NCI-H1436 (cell line): ENCODE measurements at regions not wholly inside any gene's neighbourhood (a gene's known extent, or its start where the extent isn't known, plus 50 kb on each side); places are given as distances from the start of the nearest gene placed in this dataset.
"Not testable (repeated sequence)": the region's sequence is repeated elsewhere in the genome, so short reads cannot be mapped to it uniquely, and the experiment has no call there.

ENCODE experiments used
- DNase-seq: peaks from one replicate; lab custom pipeline; 2025; lab: John Stamatoyannopoulos, UW

GRCh38 chr18:43720041-43720440 lies 442.8 kb upstream of the SYT4 start:
- DNase-seq, result no peak

- no peak for DNase-seq
These were observed 458.3 kb upstream of the SYT4 start for GRCh38 chr18:43735570-43735969.

DNA sequence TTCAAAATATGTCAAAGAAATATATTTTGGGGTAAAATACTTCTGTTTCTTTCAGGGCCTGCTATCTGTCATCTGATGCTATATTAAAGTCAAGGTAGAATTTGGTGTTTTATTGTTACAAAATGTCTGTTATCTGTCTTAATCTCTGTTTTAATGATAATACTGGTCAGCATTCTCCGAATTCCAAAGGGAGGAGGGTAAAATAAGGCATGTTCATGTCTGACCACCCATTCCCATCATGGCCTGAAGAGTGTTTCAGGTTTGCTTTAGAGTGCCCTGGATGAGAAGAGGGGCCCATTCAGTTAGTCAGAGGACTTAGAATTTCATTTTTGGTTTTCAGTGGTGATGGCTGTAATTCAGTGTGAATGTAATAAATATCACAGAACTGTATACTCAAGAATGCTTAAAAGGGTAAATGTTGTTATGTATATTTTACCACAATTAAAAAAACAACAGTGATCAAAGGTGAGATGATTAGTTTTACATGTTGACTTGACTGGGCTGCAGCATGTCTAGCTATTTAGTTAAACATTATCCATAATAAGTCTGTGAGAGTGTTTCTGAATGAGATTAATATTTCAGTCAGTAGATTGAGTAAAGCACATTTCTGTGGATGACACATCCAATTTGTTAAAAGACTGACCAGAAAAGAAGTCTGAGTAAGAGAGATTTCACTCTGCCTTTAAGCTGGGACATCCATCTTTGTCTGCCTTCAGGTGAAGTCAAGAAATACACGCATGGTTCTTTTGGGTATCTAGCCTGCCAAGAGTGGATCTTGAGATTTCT lies 467.9 kb upstream of the SYT4 start:
- no peak for DNase-seq

GRCh38 chr18:43751203-43751602 lies 473.9 kb upstream of the SYT4 start:
- DNase-seq, result no peak

GRCh38 chr18:43751835-43752234 lies 474.5 kb upstream of the SYT4 start:
- DNase-seq, result no peak

GRCh38 chr18:43757273-43757672 lies 480.0 kb upstream of the SYT4 start:
- DNase-seq, result no peak

DNA sequence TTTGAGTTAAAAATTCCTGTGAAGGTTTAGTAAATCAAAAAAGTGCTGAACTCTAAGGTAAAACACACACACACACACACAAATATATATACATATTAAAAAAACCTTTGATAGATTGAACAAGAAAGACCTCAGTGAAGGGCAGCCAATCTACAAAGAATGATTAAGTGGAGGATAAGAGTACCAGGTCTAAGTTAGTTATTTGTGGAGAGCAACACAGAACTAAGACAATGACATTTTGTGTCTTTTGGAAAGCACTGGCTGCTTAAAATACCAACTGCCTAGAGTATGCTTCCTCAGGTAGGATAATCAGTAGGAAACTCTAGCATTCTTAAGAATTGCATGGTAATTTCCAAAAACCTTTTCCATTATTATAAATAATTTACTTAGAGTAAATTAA lies 481.4 kb upstream of the SYT4 start:
- DNase-seq, result no peak

- DNase-seq, result no peak
These were observed 482.7 kb upstream of the SYT4 start for GRCh38 chr18:43760010-43760409.

DNA sequence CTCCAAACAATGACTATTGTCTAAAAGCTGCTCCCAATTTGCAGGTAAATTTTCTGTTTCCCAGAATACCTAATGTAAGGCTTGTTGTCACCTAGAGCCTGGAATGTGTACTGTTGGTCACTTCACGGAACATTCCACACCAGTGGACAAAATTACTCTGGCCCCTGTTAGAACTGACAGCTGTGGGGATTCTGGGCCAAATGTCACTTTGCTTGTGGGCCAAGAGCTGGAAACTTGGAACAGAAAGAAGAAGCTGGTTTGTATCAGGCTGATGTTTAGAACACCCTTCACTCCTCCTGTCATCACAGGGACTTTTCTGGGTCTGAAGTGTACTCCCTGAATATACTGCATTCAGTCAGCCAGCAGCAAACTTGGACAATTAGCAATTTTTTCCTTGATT lies 495.6 kb upstream of the SYT4 start:
- DNase-seq, result no peak

DNA sequence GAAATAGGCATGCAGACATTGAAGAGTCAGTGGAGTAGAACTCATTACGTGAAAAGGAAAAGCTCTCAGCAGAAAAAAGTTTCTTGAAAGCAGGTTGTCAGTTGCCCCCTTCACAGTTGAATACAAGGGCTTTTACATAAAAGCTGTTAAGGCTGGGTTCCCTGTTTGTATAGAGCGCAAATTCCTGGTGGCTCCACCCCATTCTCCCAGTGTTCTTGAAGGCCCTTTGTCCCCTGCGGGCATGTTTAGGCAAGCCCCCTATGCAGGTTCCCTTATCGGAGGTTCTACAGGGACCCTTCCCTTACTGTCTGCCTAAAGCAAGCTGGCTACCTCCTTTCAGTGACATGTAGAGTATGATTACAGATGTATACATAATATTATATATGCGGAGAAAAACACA lies 497.2 kb upstream of the SYT4 start:
- DNase-seq, result no peak

- DNase-seq, result no peak
These were observed 498.3 kb upstream of the SYT4 start for GRCh38 chr18:43775591-43775990.

DNA sequence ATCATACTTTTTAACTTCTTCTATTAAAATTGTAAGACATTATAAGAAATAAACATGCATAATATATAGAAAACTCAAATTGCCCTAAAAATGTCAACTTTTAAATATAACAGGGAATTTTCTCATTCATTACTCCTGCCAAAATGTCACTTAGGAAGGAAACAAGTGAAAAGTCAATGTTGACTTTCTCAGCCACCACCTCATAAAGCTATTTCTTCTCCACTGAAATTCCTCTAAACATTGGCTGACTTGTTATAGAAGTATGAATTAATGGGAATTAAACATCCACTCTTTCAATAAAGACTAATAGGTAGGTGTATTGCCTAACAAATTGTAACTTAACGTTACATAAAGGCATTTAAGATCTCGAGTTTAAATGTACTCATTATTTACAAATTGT lies 499.7 kb upstream of the SYT4 start:
- no peak for DNase-seq

DNA sequence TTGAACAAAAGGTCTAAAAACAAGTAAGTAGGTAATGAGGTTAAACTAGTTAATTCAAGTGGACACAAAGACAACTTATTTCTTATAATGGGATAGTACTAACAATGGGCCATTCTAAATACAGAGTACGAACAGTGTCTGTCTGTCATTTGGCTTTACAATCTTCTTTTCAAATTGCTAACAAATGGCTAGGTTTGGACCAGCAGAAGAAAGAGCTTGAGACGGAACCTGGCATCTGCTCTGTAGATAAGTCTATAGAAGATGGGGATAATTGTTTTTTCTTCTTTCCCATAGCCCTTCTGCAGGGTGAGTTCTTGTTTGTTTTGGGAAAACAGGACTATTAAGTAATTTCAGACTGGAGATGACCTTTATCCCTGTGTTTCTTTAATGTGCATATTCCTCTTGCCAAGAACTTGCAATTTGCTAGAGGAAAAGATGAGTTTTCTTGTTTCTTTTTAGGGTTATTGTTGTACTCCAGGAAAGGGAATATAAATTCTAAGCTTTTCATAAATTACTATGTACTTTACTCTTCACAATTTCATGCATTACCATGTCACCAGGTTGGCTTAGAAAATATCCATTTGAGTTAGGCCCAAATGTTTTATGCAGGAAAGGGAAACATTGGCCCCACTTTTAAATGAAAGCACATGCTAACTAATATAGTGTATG lies 500.5 kb upstream of the SYT4 start:
- no peak for DNase-seq

- DNase-seq, result no peak
These were observed 503.6 kb upstream of the SYT4 start for GRCh38 chr18:43780782-43781340.

DNA sequence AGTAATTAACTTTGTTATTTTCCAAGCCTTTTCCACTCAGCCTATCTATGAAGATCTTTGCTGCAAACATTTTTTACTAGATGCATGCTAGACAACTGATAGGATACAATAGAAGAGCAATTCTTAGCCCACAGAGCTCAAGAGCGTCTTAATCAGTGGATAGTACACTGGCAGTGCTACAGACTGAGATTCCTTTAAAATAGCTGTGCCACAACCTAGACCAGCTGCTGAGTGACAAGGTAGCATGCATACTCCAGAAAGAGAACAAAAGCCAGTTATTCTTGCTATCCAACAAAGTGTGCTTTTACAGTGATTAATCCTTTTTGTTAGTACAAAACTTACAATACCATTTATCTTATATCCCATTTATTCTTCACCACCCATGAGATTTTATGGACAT lies 507.9 kb upstream of the SYT4 start:
- DNase-seq, result no peak

GRCh38 chr18:43786893-43787292 lies 509.6 kb upstream of the SYT4 start:
- no peak for DNase-seq

DNA sequence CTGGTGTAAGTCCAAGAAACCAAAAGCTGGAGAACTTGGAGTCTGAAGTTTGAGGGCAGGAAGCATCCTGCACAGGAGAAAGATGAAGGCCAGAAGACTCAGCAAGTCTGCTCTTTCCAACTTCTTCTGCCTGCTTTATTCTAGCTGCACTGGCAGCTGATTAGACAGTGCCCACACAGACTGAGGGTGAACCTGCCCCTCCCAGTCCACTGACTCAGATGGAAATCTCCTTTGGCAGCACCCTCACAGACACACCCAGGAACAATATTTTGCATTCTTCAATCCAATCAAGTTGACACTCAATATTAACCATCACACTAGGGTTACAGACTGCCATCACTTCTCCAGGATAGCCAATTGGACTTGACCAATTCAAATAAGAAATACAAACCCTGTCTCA lies 510.4 kb upstream of the SYT4 start:
- not testable (repeated sequence) for DNase-seq

DNA sequence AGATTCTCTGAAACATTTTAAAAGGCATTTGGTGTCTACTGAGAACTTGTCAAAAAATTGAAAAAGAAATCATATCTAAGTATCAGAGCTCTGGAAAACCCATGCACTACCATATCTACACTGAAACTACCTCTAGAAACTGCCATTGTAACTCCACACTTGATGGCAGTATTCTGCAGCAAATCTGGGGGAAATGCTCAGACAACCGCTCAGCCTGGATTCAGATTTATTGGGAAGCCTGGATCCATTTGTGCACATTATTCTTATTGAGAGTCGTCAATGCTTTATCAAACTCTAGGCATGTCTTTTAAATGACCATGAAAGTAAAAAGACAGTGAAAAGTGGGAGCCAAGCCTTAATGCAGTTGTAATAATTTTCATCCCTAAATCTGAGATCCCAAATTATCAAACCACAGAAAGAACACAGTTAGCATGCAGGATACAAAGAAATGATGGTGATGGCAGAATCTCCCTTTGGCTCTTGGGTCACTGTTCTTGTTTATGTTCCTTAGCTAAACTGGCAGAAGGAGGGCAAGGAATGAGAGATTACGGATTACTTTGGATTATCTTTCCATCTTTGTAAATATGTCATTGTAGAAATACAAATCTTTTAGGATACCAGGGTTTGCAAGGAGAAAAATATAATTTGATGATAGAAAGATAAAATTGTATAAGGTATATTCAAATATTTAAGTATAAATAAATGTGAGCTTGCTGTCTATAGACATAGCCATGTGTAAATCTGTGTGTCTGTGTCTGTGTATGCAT lies 512.1 kb upstream of the SYT4 start:
- DNase-seq, result peak; percentile 23

GRCh38 chr18:43793910-43794309 lies 516.6 kb upstream of the SYT4 start:
- no peak for DNase-seq

- DNase-seq, result no peak
These were observed 517.1 kb upstream of the SYT4 start for GRCh38 chr18:43794363-43794762.

DNA sequence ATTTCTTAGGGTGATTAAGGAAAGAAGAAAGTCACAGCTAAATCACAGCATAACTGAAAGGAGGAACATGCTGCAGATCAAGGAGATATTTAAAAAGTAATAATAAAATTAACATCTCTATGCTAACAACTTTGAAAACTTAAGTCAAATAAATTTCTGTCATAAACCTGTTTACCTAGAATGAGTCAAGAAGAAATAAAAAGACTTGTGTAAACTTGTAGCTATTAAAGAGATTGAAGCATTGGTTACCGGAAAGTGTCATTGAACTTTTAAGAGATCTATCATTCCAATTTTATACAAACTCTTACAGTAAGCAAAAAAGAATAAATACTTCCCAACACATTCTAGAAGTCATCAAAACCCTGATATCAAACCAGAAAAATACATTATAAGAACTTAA lies 520.1 kb upstream of the SYT4 start:
- DNase-seq, result no peak

DNA sequence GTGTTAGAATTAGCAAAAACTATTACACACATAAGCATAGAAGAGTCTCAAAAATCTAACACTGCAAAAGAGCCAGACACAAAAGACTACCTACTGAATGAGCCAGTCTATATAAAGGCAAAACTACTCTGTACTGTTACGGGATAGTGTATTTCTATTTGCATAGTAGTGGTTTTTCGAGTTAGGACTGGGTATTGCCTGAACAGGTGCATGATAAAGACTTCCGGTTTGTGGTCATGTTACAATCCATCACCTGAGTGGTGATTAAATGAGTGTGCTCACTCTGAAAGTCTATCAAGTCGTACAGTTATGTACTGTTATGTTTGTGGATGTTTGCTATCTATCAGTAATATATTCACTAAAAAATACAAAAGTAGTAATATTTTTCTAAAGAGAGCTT lies 523.3 kb upstream of the SYT4 start:
- DNase-seq, result peak; percentile 11
